ENCODE measurements at regions not wholly inside any gene's neighbourhood (a gene's known extent, or its start where the extent isn't known, plus 50 kb on each side); places are given as distances from the start of the nearest gene placed in this dataset.
"Not testable (repeated sequence)": the region's sequence is repeated elsewhere in the genome, so short reads cannot be mapped to it uniquely, and the experiment has no call there.

GRCh38 chr13:68527167-68527566, 1297.0 kb upstream of the PCDH9 start:
- H3K56ac ChIP-seq (replicated peaks; ENCODE audit: insufficient read length, low read depth, low read length); H3K79me1 ChIP-seq (ENCODE audit: low read depth, low read length); H3K18ac ChIP-seq (ENCODE audit: extremely low read depth, low read length); H3K36me3 ChIP-seq (ENCODE audit: control insufficient read depth in 2 of 4, insufficient read depth in 4 of 4, low read length in 3 of 4); H2BK20ac ChIP-seq (ENCODE audit: low read length); H3K27ac ChIP-seq (ENCODE audit: low read depth, low read length); H2AFZ ChIP-seq (ENCODE audit: low read length); H3K23me2 ChIP-seq (ENCODE audit: low read depth, low read length); H3K9me3 ChIP-seq (ENCODE audit: insufficient read depth in 2 of 2, low read depth in 1 of 2, low read length in 1 of 2); H3K4me3 ChIP-seq (ENCODE audit: extremely low read depth in 1 of 4, insufficient read depth in 2 of 4, low read depth in 3 of 4, low read length in 4 of 4); H4K20me1 ChIP-seq (replicated peaks in 1 of 2; ENCODE audit: control insufficient read depth in 1 of 2, insufficient read depth in 2 of 2, low read length in 2 of 2); H2BK15ac ChIP-seq (ENCODE audit: low read length); H3K27me3 ChIP-seq (replicated peaks in 1 of 4; ENCODE audit: control insufficient read depth in 3 of 4, extremely low read depth in 1 of 4, insufficient read depth in 3 of 4, low read length in 3 of 4); H2AK5ac ChIP-seq (ENCODE audit: low read depth, low read length); H4K8ac ChIP-seq (ENCODE audit: extremely low read depth, insufficient read depth, low read length); H3K79me2 ChIP-seq (ENCODE audit: control insufficient read depth in 1 of 2, insufficient read depth in 2 of 2, low read length in 2 of 2); POLR2A ChIA-PET (ENCODE audit: partially characterized antibody); H3K9ac ChIP-seq (replicated peaks in 1 of 4; ENCODE audit: extremely low read depth in 1 of 4, low read depth in 3 of 4, low read length in 3 of 4); FAIRE-seq; DNase-seq (ENCODE audit: low read depth in 1 of 2, low spot score in 2 of 2); H4K91ac ChIP-seq (replicated peaks; ENCODE audit: insufficient read length, low read length); H2BK120ac ChIP-seq (replicated peaks; ENCODE audit: low read depth, low read length); H3K14ac ChIP-seq (ENCODE audit: insufficient read length); H3K4me2 ChIP-seq (ENCODE audit: insufficient read depth in 1 of 2, low read depth in 2 of 2, low read length in 2 of 2); H3K4me1 ChIP-seq (replicated peaks in 1 of 4; ENCODE audit: control insufficient read depth in 3 of 4, insufficient read depth in 4 of 4, low read length in 3 of 4); H3K23ac ChIP-seq (ENCODE audit: insufficient read length); H2BK12ac ChIP-seq (ENCODE audit: low read depth, low read length); H3K4ac ChIP-seq (replicated peaks; ENCODE audit: insufficient read length, low read depth, low read length); H2BK5ac ChIP-seq (ENCODE audit: low read depth, low read length); H4K5ac ChIP-seq (ENCODE audit: insufficient read length, low read depth, low read length): not testable (repeated sequence)
- 100% methylated on average over 1 of the region's 1 CpG; no CpG with 5 or more reads in 1 of the 2 experiments for WGBS, 2 experiments (ENCODE audit: extremely low coverage in 1 of 2, insufficient coverage in 1 of 2, insufficient read length in 1 of 2, insufficient replicate concordance in 2 of 2, low coverage in 1 of 2, low lambda C conversion rate in 2 of 2, missing lambda C conversion rate in 1 of 2)
- CTCF ChIA-PET (ENCODE audit: partially characterized antibody): interaction anchor here (0.6 kb wide), 2 partner anchors 15 to 149 kb away, joined by 3 read pairs; no protein-coding TSS in a partner anchor

All from H1 (cell line).